NCI-H2227 (cell line): ENCODE measurements at regions not wholly inside any gene's neighbourhood (a gene's known extent, or its start where the extent isn't known, plus 50 kb on each side); places are given as distances from the start of the nearest gene placed in this dataset.

Experiments
- DNase-seq: peaks from one replicate; lab custom pipeline; 2025; ENCODE audit not compliant: unreplicated experiment; lab: John Stamatoyannopoulos, UW

GRCh38 chr2:217076657-217077232, 216.9 kb upstream of the TNP1 start:
- DNase-seq: no peak

GRCh38 chr2:217076058-217076435, 216.2 kb upstream of the TNP1 start:
- DNase-seq: no peak

GRCh38 chr2:217075268-217076057, 215.6 kb upstream of the TNP1 start:
- no peak for DNase-seq

- DNase-seq: no peak
Measured at GRCh38 chr2:217074576-217075255, 214.9 kb upstream of the TNP1 start.

- DNase-seq: no peak
Measured at GRCh38 chr2:217071416-217071815, 211.6 kb upstream of the TNP1 start.

GRCh38 chr2:217070611-217071010, 210.7 kb upstream of the TNP1 start:
- no peak for DNase-seq

GRCh38 chr2:217070043-217070430, 210.2 kb upstream of the TNP1 start:
- DNase-seq: no peak

GRCh38 chr2:217069263-217070042, 209.6 kb upstream of the TNP1 start:
- DNase-seq: no peak

GRCh38 chr2:217068677-217069250, 208.9 kb upstream of the TNP1 start:
- DNase-seq: no peak

GRCh38 chr2:217067787-217068186, 207.9 kb upstream of the TNP1 start:
- DNase-seq: no peak

- no peak for DNase-seq
Measured at GRCh38 chr2:217066510-217067270, 206.8 kb upstream of the TNP1 start.

- DNase-seq: no peak
Measured at GRCh38 chr2:217065695-217066405, 206.0 kb upstream of the TNP1 start.

- DNase-seq: no peak
Measured at GRCh38 chr2:217065012-217065290, 205.1 kb upstream of the TNP1 start.

GRCh38 chr2:217064234-217065011, 204.6 kb upstream of the TNP1 start:
- DNase-seq: peak; percentile 50

GRCh38 chr2:217063238-217063755, 203.4 kb upstream of the TNP1 start:
- DNase-seq: no peak

- no peak for DNase-seq
Measured at GRCh38 chr2:217062768-217063167, 202.9 kb upstream of the TNP1 start.

GRCh38 chr2:217061916-217062505, 202.1 kb upstream of the TNP1 start:
- no peak for DNase-seq

GRCh38 chr2:217060951-217061547, 201.2 kb upstream of the TNP1 start:
- DNase-seq: no peak
